Epidermal melanocyte (primary cell): ENCODE measurements at regions not wholly inside any gene's neighbourhood (a gene's known extent, or its start where the extent isn't known, plus 50 kb on each side); places are given as distances from the start of the nearest gene placed in this dataset.

Experiments used
- DNase-seq: peaks from one replicate; pipeline ENCODE4 v3.0.0; 2011; ENCODE audit warnings: low spot score; ENCODE audit not compliant: insufficient read length

DNA sequence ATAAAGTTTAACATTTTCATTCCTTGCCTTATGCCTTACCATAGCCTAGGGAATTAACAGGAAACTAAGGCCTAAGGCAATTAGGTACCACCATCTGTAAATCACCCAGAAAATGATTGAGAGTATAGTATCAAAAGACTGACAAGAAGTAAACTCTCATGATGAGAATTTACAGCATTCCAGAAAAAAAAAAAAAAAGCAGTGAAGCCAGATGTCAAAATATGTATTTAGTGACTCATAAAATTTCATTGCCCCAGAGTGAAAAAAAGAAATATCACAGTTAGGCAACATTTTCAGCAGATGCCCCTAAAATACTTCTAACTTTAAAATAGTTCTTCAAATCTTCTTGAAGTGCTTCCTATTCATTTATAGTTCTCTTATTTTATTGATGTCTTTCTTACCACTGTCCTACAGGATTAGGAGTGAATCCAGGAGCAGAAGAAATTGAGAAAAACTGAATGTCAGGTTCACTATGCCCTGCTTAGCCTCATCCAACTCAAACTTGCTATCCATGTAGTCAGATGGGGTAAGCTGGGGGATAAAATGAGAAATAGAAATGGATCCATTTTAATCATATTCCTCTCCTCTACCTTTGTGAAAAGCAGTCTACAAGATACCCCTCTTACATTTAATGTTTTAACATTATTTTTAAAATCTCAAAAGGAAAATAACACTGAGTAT lies 57.3 kb upstream of the TANK start:
- DNase-seq: no peak

DNA sequence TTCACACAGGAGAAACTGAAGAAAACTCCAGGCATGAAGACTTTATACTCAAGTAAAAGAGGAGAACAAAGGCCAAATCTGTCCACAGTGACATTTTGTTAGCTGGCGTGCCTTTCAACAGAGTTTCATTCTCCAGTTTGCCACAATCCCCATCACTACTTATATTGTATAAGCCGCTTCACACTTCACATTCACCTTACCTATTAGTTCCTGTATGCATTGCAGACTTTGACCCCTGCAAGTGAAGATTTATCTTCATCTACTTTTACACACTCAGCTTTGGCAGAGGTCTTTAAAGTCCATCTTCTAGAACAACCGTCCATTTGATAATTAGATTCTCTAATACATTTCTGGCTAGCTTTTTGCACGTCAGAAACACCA lies 56.8 kb upstream of the TANK start:
- DNase-seq: no peak

DNA sequence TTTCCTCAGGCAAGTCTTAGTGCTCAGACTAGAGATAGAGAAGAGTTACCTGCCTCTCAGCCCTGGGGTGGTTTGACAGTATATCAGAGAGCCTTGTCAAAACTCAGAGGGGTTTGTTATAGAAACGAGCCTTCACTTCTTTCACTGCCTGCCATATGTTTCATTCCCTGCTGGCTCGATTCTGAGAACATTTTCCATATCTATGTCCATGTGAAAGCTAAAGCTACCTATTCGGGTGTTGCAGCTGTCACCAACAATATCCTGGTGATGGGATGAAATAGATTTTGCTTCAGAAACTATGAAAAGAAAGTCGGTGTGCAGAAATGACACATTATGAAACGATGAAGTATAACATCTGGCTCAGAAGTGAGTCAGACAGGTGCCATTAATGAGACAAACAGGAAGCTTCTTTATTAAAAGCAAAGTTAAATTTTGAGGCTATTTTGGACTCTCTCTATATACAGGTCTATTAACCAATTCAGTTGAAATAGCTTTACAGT lies 56.1 kb upstream of the TANK start:
- DNase-seq: no peak

DNA sequence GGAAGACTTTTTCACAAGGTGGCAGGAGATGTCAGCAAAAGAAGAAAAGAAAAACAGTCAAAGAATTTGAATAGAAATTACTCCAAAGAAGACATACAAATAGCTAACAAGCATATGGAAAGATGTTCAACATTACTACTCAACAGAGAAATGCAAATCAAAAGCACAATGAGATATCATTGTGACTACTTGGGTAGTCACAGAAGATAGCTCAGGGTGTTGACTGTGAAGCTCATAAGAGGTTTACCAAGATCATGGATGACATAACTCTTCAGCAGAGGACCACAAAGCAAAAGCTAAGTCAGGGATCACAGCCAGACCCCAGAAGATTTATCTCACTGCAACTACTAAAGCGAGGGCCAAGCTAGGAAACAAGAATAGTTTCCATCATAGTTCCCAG lies 53.0 kb upstream of the TANK start:
- no peak for DNase-seq
